Neutrophil (primary cell): ENCODE measurements at regions not wholly inside any gene's neighbourhood (a gene's known extent, or its start where the extent isn't known, plus 50 kb on each side); places are given as distances from the start of the nearest gene placed in this dataset.
"Not testable (repeated sequence)": the region's sequence is repeated elsewhere in the genome, so short reads cannot be mapped to it uniquely, and the experiment has no call there.

Experiments
- H3K27ac ChIP-seq: fragments of 200-600 bp; sonication (generic); 2 replicates; pipeline ENCODE4 v1.5.1; 2016; ENCODE audit warnings: mild to moderate bottlenecking, moderate library complexity
- H3K27me3 ChIP-seq: fragments of 200-600 bp; sonication (generic); 2 replicates; pipeline ENCODE4 v1.6.0; 2016; ENCODE audit warnings: mild to moderate bottlenecking
- H3K36me3 ChIP-seq: fragments of 200-600 bp; sonication (generic); 2 replicates; pipeline ENCODE4 v1.5.1; 2017
- H3K4me1 ChIP-seq, 2 experiments: fragments of 200-600 bp in 1 of 2; sonication (generic) in 1 of 2; 1 replicate in 1 of 2; 2 replicates in 1 of 2; pipeline versions ENCODE4 v1.5.1 to v1.6.1; 2013 to 2016; ENCODE audit warnings: low read depth in 1 of 2, low read length in 1 of 2, mild to moderate bottlenecking in 1 of 2, moderate library complexity in 1 of 2; ENCODE audit not compliant: control insufficient read depth in 1 of 2, insufficient read depth in 1 of 2
- H3K4me3 ChIP-seq, 2 experiments: fragments of 200-600 bp in 1 of 2; sonication (generic) in 1 of 2; 1 replicate in 1 of 2; 2 replicates in 1 of 2; pipeline ENCODE4 v1.5.1; 2013 to 2016; ENCODE audit warnings: low read depth in 1 of 2, low read length in 1 of 2, mild to moderate bottlenecking in 1 of 2, moderate library complexity in 1 of 2
- H3K9me3 ChIP-seq: fragments of 200-600 bp; sonication (generic); 2 replicates; pipeline ENCODE4 v1.5.1; 2016
- TF ChIP-seq, protein P1 (sequence below): fragments of 200-600 bp; sonication (generic); IDR thresholded peaks from 2 replicates; pipeline ENCODE4 v1.5.1; 2016; ENCODE audit warnings: antibody characterized with exemption

DNA sequence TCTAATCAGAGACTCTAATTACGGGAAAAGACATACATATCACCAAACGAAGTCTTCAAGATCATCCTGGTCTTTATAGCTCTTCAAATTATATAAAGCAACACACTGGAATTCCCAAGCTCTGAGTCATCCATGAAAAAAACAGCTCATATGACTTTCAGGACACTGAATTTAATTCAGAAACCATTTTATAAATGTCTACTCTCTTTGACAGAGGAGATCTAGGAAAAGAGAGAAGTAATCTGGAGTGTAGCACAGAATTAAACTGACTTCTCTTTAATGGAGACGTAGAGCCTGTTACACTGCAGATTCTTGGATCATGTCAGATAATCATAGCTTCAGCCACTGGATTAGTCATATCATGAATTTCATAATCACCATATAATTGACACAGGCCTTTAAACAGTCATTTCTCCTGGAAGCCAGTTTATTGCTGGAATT is 86.8 kb upstream of the WSB1 start:
- no peak overlapping the region for H3K4me3 ChIP-seq
- H3K4me1 ChIP-seq = no peaks in the 10 kb centered on the region
- no peaks in the 10 kb centered on the region for H3K9me3 ChIP-seq
- TF ChIP-seq, protein P1, sequence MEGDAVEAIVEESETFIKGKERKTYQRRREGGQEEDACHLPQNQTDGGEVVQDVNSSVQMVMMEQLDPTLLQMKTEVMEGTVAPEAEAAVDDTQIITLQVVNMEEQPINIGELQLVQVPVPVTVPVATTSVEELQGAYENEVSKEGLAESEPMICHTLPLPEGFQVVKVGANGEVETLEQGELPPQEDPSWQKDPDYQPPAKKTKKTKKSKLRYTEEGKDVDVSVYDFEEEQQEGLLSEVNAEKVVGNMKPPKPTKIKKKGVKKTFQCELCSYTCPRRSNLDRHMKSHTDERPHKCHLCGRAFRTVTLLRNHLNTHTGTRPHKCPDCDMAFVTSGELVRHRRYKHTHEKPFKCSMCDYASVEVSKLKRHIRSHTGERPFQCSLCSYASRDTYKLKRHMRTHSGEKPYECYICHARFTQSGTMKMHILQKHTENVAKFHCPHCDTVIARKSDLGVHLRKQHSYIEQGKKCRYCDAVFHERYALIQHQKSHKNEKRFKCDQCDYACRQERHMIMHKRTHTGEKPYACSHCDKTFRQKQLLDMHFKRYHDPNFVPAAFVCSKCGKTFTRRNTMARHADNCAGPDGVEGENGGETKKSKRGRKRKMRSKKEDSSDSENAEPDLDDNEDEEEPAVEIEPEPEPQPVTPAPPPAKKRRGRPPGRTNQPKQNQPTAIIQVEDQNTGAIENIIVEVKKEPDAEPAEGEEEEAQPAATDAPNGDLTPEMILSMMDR = no peak
- H3K36me3 ChIP-seq = no peaks in the 10 kb centered on the region
- no peak overlapping the region for H3K27ac ChIP-seq
- H3K27me3 ChIP-seq = no peaks in the 10 kb centered on the region

GRCh38 chr17:27208370-27208769 is 85.5 kb upstream of the WSB1 start:
- H3K9me3 ChIP-seq = not testable (repeated sequence)

GRCh38 chr17:27209316-27209715 is 84.6 kb upstream of the WSB1 start:
- H3K27me3 ChIP-seq = no peaks in the 10 kb centered on the region
- H3K27ac ChIP-seq = no peak overlapping the region
- no peaks in the 10 kb centered on the region for H3K36me3 ChIP-seq
- no peaks in the 10 kb centered on the region for H3K4me1 ChIP-seq
- no peak overlapping the region for H3K4me3 ChIP-seq
- H3K9me3 ChIP-seq = no peaks in the 10 kb centered on the region
- TF ChIP-seq, protein P1 = no peak

More at GRCh38 chr17:27208370-27208769, 85.5 kb upstream of the WSB1 start:
- H3K4me3 ChIP-seq, H3K27ac ChIP-seq, H3K27me3 ChIP-seq, H3K4me1 ChIP-seq, H3K36me3 ChIP-seq: not testable (repeated sequence)

DNA sequence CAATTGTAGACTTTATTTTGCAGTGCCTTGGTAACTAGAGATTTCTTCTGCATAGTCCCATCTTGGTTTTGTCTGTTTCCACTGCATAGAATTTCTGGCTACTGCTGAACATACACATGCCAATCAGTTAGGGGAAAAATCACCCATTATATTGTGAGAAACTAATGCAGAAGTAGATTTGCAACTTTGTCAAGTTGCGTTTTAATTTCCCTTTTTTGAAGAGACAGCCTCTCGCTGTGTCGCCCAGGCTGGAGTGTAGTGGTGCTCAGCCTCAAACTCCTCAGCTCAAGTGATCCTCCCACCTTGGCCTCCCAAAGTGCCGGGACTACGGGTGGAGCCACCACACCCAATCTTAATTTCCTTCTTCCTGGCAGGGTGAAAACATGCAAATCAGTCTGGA is 83.1 kb upstream of the WSB1 start:
- H3K27ac ChIP-seq, H3K9me3 ChIP-seq, H3K4me3 ChIP-seq, H3K36me3 ChIP-seq, H3K4me1 ChIP-seq, H3K27me3 ChIP-seq: not testable (repeated sequence)

DNA sequence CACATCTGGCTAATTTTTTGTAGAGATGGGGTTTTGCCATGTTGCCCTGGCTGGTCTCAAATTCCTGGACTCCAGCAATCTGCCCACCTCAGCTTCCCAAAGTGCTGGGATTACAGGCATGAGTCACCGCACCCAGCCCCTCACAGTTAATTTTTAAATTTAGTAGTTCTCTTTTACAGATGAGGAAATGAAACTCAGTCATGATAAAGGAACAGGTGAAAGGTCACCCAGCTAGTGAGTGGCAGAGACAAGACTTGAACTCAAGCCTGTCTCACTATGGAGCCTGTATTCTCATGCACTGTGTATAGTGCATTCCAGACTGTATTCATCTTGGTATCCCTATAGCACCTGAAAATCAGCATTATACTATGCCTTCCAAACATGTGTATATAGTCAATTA is 77.1 kb upstream of the WSB1 start:
- Histone ChIP-seq H3K27ac (no peak overlapping the region), H3K4me3 (no peak overlapping the region), H3K4me1 (no peaks in the 10 kb centered on the region), H3K27me3 (no peaks in the 10 kb centered on the region), H3K9me3 (no peaks in the 10 kb centered on the region), H3K36me3 (no peaks in the 10 kb centered on the region)
- TF ChIP-seq, protein P1 = no peak

- no peak overlapping the region for H3K4me3 ChIP-seq
- no peak overlapping the region for H3K27ac ChIP-seq
- H3K9me3 ChIP-seq = no peaks in the 10 kb centered on the region
- no peaks in the 10 kb centered on the region for H3K36me3 ChIP-seq
- TF ChIP-seq, protein P1 = no peak
- no peaks in the 10 kb centered on the region for H3K4me1 ChIP-seq
- H3K27me3 ChIP-seq = no peaks in the 10 kb centered on the region
Measured at GRCh38 chr17:27217631-27218030, 76.3 kb upstream of the WSB1 start.

DNA sequence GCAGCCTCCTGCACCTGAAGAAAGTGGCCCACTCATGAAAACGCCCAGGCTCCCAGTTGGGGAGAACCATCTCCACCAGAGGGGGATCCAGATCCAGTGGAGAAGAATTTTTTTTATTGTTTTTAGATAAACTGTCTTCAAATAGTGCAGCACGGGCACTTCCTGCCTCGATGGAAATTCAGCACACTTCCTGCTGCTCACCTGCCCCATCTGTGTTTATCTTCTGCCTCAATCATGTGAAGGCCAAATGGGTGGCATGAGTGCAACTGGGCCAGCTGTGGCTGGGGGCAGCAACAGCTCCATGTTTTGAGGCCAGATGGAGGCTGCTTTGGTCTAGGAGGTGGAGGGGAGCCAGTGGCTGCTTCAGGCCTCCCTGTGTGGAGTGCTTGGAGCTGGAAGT is 75.9 kb upstream of the WSB1 start:
- TF ChIP-seq, protein P1 = no peak

More for the DNA sequence above, 75.9 kb upstream of the WSB1 start:
- Histone ChIP-seq H3K27me3 (no peaks in the 10 kb centered on the region), H3K36me3 (no peaks in the 10 kb centered on the region), H3K4me3 (no peak overlapping the region), H3K9me3 (no peaks in the 10 kb centered on the region), H3K4me1 (no peaks in the 10 kb centered on the region), H3K27ac (no peak overlapping the region)
